Psoas muscle (tissue), 7 donors: ENCODE measurements at regions not wholly inside any gene's neighbourhood (a gene's known extent, or its start where the extent isn't known, plus 50 kb on each side); places are given as distances from the start of the nearest gene placed in this dataset.
"Not testable (repeated sequence)": the region's sequence is repeated elsewhere in the genome, so short reads cannot be mapped to it uniquely, and the experiment has no call there.

Experiments used
- ATAC-seq, 4 donors: fragments of 200-7000 bp; cut with Tn5 transposase; one replicate each; pipeline ENCODE4 v1.9.1; 2020; ENCODE audit warnings: moderate library complexity in 3 of 4, mild to moderate bottlenecking in 2 of 4
- DNase-seq, 2 donors: peaks; one replicate each; pipeline ENCODE4 v3.0.0-alpha.2; 2020
- H3K27ac ChIP-seq: fragments of 200-600 bp; one replicate; pipeline ENCODE4 v1.8.0; 2022
- H3K27me3 ChIP-seq, 3 donors: fragments of 200-600 bp in 1 of 3; one replicate each; pipeline versions ENCODE4 v1.6.1 to v1.8.0; 2013 to 2022; ENCODE audit warnings: low read length in 2 of 3, mild to moderate bottlenecking in 2 of 3, moderate library complexity in 1 of 3; ENCODE audit not compliant: insufficient read depth in 3 of 3
- H3K36me3 ChIP-seq, 2 donors: fragments of 200-600 bp in 1 of 2; one replicate each; pipeline versions ENCODE4 v1.6.1 to v1.8.0; 2013 to 2022; ENCODE audit warnings: low read depth in 1 of 2, mild to moderate bottlenecking in 1 of 2, moderate library complexity in 1 of 2; ENCODE audit not compliant: insufficient read depth in 1 of 2
- H3K4me1 ChIP-seq: fragments of 200-600 bp; one replicate; pipeline ENCODE4 v1.8.0; 2022
- H3K4me3 ChIP-seq: fragments of 200-600 bp; one replicate; pipeline ENCODE4 v1.8.0; 2022; ENCODE audit warnings: mild to moderate bottlenecking
- H3K9me3 ChIP-seq: fragments of 200-600 bp; one replicate; pipeline ENCODE4 v1.8.0; 2022
- CTCF ChIP-seq: fragments of 200-600 bp; IDR thresholded peaks from one replicate; pipeline ENCODE4 v1.8.0; 2022; ENCODE audit warnings: antibody characterized with exemption
- WGBS, 3 donors: extraction: QIAGEN DNeasy Blood & Tissue Kit; methylation state at CpG; one replicate each; pipeline versions ENCODE4 v1.1.6 to v1.1.7; 2013; 5-methylcytosine and 5-hydroxymethylcytosine counted together
- intact Hi-C, 2 donors: fragments of 100-400 bp; cut with DNase I; formaldehyde crosslinking; loops; one replicate each; pipeline versions ENCODE4 v1.11.0 to v1.14.2; 2022
- donor health status: healthy with polysubstance abuse.
- donor health status: DM: no; HTN: no; CAD: no; lungs with moderate emphysema.
- donor health status: Bipolar disorder and iron deficiency.
- donor health status: healthy.
- donor health status: DM: yes; HTN: yes; CAD: no.
- donor health status: DM: no; HTN: no; CAD: no.
- donor health status: DM: yes; HTN: yes; CAD: no.

DNA sequence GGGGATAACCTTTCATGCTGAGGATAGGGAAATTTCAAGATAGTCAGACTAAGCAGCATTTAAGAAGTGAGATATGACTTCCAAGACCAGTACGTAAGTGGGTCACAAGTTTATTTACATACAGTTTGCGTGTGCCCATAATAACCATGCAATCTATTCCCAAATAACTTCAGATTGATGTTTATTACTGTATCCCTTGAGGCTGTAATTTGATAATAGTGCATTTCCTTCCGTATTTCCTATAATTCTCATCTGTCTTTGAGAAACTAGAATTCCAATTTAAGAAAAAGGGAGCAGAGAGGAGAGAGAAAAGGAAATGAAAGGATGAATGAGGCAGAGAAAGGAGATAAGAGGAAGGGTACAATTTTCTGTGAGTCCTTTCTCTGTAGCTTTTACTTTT, 1073.1 kb downstream of the EPHA3 start:
- no peaks in the 10 kb centered on the region for H3K27me3 ChIP-seq
- H3K4me3 ChIP-seq, result no peak overlapping the region
- no peaks in the 10 kb centered on the region for H3K9me3 ChIP-seq
- no peak for DNase-seq
- intact Hi-C loops, result loop anchor here (5.0 to 10.0 kb wide), 2 partner anchors 1976 to 1978 kb away; no protein-coding TSS in a partner anchor
- 34 to 38% (median 37%) methylated on average over 3 of the region's 3 CpGs for WGBS, 3 donors
- no peak for TF ChIP-seq CTCF
- no peaks in the 10 kb centered on the region for H3K36me3 ChIP-seq
- no peak overlapping the region for H3K27ac ChIP-seq
- no peak for ATAC-seq
- H3K4me1 ChIP-seq, result no peaks in the 10 kb centered on the region

DNA sequence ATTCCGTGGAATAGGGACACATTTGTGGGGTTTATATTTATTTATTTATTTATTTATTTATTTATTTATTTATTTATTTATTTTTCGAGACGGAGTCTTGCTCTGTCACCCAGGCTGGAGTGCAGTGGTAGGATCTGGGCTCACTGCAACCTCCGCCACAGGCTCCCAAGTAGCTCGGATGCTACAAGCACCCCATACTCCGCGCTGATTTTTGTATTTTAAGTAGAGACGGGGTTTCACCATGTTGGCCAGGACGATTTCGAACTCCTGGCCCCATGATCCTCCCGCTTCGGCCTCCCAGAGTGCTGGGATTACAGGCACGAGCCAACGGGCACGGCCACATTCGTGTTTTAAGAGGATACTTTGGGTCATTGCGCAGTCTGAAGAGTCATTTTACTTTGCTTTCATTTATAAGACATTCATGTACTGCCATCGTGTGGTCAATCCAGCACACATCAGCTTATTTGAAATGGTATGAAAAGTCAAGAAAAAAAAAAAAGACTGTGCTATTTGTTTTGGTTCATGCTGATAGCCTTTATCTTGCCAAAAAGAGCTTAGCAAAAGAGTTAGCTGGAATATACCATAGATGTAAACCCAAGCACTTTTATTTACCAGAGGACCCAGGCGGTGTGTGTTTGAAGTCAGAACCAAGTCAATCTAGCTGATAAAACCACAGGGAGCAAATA, 1075.0 kb downstream of the EPHA3 start:
- not testable (repeated sequence) for H3K27ac ChIP-seq, H3K4me1 ChIP-seq, H3K4me3 ChIP-seq, H3K36me3 ChIP-seq, H3K9me3 ChIP-seq, H3K27me3 ChIP-seq, DNase-seq
- TF ChIP-seq CTCF, result peak; percentile 34
- intact Hi-C loops, result loop anchor here (5.0 to 10.0 kb wide), 2 partner anchors 1978 to 1980 kb away; no protein-coding TSS in a partner anchor
- WGBS, 3 donors, result 22 to 24% (median 23%) methylated on average over 19 of the region's 19 CpGs
- ATAC-seq, result peak in 3 of 4 donors; percentile 62 to 76 (median 64)

DNA sequence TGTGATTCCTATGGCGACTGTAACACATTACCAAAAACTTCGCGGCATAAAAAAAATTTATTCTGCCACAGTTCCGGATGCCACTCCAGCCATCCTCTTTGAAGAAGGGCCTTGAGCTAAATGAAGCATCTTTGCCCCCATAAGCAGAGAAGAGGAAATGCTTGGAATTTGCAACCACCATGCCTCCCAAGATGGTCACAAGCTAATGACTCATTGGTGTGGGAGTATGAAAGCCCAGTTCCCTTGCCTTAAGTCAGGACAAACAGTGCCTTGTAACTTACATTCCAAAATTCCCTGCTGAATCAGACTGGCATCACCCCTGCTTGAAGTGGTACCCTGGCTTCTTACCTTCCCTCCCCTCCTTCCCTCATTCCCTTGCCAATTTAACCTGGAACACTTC, 1077.4 kb downstream of the EPHA3 start:
- no peaks in the 10 kb centered on the region for H3K4me1 ChIP-seq
- no peak for TF ChIP-seq CTCF
- no peaks in the 10 kb centered on the region for H3K27me3 ChIP-seq
- DNase-seq, result no peak
- no peaks in the 10 kb centered on the region for H3K9me3 ChIP-seq
- WGBS, 3 donors, result 88 to 91% (median 90%) methylated on average over 4 of the region's 4 CpGs
- no peak for ATAC-seq
- no peaks in the 10 kb centered on the region for H3K36me3 ChIP-seq
- no peak overlapping the region for H3K4me3 ChIP-seq
- intact Hi-C loops, result loop anchor here (5.0 to 10.0 kb wide), 2 partner anchors 1980 to 1983 kb away; no protein-coding TSS in a partner anchor
- no peak overlapping the region for H3K27ac ChIP-seq

DNA sequence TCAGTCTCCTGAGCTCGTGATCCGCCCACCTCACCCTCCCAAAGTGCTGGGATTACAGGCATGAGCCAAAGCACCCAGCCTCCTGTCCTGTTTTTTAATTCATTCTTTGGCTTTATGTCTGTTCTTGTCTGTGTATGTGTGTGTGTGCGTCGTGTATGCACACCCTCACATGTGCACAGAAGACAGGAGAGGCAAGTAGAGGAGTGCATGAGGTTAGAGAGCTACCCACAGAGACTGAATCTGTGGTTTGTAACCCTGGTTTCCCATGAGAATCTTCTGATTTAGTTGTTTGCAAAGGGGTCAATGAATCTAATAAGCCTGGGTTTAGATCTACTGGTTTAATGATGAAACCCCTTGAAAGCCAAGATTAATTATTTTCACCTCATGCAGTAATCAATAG, 1090.0 kb downstream of the EPHA3 start:
- H3K4me3 ChIP-seq, intact Hi-C loops, H3K4me1 ChIP-seq, H3K27me3 ChIP-seq, H3K27ac ChIP-seq, DNase-seq, ATAC-seq, H3K9me3 ChIP-seq, H3K36me3 ChIP-seq: not testable (repeated sequence)
- WGBS, 3 donors, result 86 to 94% (median 91%) methylated on average over 4 of the region's 4 CpGs

- ATAC-seq, H3K27me3 ChIP-seq, H3K36me3 ChIP-seq, DNase-seq, H3K4me3 ChIP-seq, intact Hi-C loops, H3K27ac ChIP-seq, H3K4me1 ChIP-seq, H3K9me3 ChIP-seq: not testable (repeated sequence)
- 60 to 69% (median 60%) methylated on average over 2 of the region's 2 CpGs for WGBS, 3 donors
Observed at GRCh38 chr3:90202931-90203330, 1095.5 kb downstream of the EPHA3 start.

DNA sequence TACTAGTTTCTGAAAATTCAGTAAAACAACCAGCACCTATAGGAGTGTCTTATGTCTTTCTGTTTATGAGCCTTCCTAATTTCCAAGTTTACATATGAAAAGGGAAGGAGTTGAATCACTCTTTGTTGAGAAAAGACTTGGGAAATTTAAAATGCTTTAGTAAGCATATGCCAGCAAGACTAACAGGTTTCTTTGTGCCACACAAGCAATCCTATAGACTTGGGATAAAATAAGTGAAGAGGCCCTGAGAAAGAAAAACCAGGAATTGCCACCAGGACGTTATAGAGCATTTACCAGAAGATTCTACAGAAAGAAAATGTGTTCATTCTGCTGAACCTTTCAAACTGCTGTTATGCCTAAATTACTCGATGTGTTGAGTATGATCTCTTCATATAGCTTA, 1099.1 kb downstream of the EPHA3 start:
- H3K27ac ChIP-seq, H3K27me3 ChIP-seq, intact Hi-C loops, H3K36me3 ChIP-seq, H3K4me3 ChIP-seq, H3K9me3 ChIP-seq, DNase-seq, ATAC-seq, H3K4me1 ChIP-seq: not testable (repeated sequence)
- 38 to 56% (median 43%) methylated on average over 2 of the region's 2 CpGs for WGBS, 3 donors

DNA sequence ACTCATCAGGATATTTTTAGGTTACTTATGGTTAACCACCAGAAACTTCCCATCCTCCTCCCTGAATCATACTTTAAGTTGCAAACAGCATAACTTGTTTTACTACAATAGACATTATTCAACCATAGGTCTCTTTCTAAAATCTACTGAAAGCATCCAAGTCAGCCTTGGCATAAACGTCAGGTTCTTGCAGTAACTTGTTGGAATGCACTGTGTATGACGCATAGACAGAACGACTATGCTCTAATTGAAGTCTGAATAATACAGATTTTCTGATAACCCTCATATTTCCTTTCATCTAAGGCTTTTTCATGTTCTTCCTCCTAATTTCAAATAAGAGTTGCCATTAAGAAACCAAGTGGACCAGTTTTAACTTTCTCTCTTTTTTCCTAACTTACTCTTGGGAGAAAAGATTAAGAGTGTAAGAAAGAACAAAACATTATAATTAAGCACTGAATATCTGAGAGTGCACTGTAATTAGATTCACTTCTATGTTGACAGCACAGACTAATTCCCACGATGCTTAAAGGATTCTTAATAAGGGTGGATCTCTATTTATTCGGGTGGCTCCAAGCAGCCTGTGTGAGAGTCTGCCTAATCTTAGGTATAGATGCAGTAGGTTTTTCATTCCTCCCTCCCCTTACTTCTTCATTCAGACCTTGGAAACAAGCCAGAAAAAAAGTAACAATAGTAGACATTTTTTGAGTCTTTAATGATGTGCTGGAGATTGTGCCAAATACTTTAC, 1100.1 kb downstream of the EPHA3 start:
- H3K36me3 ChIP-seq, H3K27ac ChIP-seq, intact Hi-C loops, H3K9me3 ChIP-seq, ATAC-seq, DNase-seq, H3K4me3 ChIP-seq, H3K27me3 ChIP-seq, H3K4me1 ChIP-seq: not testable (repeated sequence)
- WGBS, 3 donors, result 74 to 77% (median 76%) methylated on average over 5 of the region's 5 CpGs
